Hematopoietic multipotent progenitor cell treated with erythropoietin and hydrocortisone succinate and interleukin-3 and kit ligand, for 8 days (in vitro differentiated cells): ENCODE measurements at regions not wholly inside any gene's neighbourhood (a gene's known extent, or its start where the extent isn't known, plus 50 kb on each side); places are given as distances from the start of the nearest gene placed in this dataset.

Source experiments
- DNase-seq: peaks from one replicate; pipeline ENCODE4 v3.0.0-alpha.2; 2015

DNA sequence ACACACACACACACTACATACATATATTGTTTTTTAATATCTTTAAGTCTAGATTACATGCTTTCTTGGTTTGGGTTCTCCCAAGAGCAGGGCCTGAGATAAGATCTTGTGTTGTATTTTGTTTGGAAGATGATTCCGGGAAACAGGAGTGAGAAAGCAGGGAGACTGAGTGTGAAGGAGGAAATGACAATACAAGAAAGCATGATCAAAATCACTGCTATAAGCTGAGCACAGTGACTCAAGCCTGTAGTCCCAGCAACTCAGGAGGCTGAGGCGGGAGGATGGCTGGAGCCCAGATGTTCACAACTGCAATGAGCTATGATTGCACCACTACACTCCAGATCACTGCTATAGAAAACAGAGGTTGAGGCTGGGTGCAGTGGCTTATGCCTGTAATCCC lies 267.6 kb downstream of the SKIDA1 start:
- no peak for DNase-seq

DNA sequence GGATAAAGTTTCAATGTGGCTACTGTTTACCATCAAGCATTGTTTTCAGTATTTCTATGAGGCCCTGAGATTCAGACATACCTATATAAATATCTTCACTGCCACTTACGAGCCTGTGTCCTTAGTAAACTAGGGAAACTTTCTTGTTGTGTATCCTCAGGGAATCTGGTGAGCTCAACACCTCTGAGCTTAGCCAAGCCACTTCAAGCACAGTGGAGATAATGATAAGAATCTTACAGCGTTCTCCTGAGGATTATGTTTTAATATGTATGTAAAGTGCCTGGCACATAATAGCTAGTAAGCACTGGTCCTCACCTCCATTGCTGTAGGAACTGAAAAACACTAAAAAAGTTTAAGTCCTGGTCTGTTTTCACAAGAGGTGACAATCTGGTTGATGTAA lies 268.3 kb downstream of the SKIDA1 start:
- no peak for DNase-seq

DNA sequence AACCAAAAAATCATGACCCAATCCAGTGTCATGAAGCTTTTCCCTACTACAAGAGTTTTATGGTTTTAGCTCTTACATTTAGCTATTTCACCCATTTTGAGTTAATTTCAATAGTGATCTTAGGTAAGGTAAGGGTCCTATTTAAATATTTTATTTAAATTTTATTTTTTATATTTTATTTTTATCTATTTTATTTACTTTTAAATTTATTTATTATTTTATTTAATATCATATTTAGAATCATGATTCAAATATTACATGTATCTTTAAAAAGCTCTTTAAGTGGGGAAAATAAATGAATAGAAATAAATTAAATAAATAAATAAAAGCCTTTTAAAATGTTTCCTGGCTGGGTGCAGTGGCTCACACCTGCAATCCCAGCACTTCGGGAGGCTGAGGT lies 276.0 kb downstream of the SKIDA1 start:
- DNase-seq: no peak

DNA sequence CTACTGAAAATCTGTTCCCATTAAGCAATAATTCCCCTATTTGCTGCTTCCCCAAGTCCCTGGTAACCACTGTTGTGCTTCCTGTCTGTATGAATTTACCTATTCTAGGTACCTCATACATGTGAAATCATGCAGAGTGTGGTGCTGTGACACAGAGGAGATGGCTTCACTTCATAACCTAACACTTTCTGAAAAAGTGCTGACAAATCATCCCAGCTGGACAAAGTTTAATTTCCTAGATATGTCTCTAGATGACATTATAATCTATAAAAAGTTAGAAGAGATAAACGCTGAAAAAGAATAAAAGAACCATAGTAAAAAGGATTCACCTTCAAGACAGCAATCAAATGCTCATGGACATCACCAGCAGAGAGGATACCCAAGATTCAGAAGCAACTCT lies 277.9 kb downstream of the SKIDA1 start:
- no peak for DNase-seq

DNA sequence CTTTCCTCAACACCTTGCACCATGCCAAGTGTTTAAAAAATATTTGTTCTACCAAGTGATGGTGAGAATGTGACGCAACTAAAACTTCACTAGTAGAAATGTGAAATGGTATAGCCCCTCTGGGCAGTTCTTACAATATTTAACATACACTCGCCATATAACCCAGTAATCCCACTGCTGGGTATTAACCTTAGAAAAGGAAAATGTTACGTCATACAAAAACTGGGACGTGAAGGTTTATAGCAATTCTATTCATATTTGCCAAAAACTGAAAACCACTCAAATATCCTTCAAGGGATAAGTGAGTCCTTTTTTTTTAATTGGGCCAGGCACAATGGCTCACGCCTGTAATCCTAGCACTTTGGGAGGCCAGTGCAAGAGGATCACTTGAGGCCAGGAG lies 279.3 kb downstream of the SKIDA1 start:
- no peak for DNase-seq

DNA sequence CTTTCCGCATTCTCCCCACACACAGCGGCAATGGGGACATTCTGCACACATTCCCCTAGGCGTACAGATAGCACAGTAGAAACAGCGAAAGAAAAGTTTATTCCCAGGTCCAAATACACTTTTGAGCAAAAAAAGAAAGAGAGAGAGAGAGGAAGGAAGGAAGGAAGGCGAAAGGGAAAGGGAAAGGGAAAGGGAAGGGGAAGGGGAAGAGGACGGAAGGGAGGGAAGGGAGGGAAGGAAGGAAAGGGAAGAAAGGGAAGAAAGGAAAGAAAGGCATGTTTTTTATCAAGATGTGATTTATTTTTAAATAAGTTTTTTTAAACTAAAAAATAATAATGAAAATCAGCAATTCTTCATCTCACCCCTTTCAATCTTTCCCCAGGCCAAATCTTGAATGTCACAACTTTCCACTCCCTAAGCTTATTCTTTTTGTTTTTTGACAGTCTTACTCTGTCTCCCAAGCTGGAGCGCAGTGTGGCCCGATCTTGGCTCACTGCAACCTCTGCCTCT lies 281.7 kb downstream of the SKIDA1 start:
- no peak for DNase-seq

DNA sequence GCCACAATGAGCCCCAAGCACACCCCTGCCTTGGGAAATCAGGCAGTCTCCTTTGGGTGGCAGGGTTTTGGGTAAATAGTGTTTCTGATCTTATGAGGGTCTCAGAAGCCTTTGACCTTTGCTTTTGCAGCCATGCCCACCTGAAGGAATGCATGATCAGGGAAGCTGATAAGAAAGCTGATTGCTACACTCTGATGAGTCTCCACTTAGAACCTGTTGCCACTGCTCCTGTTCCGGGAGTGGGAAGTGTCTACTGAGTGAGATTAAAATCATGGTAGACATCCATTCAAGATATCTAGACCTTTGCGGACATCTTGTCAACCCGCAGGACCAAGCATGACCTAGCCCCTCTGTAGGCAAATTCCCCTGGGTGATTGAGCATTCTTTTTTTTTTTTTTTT lies 282.6 kb downstream of the SKIDA1 start:
- no peak for DNase-seq

DNA sequence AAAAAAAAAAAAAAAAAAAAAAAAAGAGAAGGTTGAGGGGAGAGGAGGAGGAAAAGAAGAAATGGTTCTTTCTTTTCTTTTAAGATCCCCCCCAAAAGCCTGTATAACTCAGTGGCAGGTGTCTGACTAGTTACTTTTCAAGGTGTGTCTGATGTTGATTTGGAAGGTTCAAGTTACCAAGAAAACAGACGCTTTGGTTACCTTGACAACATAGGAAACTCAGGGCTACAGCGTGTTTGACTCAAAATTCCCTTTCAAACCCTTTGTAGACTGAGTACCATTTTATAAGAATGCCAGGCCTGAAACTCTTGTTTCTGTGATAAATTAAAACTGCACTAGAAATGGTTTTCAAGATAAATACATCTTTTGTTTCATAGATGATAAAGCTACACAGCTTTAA lies 286.8 kb downstream of the SKIDA1 start:
- no peak for DNase-seq

DNA sequence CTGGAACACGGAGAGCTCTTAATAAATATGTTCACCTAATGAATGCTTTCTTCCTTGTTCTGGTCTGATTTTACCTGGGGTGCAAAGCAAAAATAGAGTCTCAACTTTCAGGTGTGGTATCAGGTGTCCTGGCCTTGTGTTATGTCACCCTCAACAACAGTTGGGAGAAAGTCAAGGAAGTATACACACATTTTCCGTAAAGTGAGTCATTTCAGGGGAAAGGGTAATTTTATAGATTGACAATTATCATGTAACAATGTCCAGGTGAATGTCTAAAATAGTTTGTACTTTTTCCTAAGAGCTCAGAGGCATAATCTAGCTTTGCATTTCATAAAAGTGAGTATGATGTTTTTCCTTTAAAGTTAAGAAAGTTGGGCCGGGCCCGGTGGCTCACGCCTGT lies 287.4 kb downstream of the SKIDA1 start:
- DNase-seq: no peak

DNA sequence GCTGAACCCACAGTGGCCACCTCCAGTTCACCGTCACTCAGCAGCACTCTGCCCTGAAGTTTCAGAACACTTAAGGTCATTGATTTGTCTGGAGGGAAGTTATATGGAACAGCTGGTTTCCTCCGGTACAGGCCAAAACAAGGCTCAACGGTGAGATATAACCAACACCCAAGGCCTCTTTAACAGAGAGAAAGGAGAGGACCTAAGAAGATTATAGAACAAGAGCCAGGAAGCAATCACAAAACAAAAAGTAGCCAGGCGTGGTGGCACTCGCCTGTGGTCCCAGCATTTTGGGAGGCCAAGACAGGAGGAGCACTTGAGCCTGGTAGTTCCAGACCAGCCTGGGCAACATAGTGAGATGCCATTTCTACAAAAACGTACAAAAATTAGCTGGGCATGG lies 290.7 kb downstream of the SKIDA1 start:
- DNase-seq: no peak

DNA sequence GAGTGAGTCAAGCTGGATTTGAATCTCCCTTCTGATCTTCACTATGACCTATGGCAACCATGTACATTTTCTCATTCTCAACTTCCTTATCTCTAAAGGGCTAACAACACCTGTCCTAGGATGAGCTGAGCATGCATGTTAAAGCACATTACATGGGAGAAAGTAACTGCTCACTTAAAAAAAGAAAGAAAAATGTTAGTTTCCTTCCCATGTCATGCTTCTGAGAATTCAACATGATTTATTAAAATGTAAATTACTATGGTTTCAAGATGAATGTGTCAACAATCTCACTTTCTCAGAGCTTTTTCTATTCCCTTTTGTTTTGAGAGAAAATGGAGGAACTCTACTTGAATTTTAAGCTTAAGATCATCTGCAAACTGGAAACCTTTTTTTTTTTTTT lies 295.3 kb downstream of the SKIDA1 start:
- no peak for DNase-seq

DNA sequence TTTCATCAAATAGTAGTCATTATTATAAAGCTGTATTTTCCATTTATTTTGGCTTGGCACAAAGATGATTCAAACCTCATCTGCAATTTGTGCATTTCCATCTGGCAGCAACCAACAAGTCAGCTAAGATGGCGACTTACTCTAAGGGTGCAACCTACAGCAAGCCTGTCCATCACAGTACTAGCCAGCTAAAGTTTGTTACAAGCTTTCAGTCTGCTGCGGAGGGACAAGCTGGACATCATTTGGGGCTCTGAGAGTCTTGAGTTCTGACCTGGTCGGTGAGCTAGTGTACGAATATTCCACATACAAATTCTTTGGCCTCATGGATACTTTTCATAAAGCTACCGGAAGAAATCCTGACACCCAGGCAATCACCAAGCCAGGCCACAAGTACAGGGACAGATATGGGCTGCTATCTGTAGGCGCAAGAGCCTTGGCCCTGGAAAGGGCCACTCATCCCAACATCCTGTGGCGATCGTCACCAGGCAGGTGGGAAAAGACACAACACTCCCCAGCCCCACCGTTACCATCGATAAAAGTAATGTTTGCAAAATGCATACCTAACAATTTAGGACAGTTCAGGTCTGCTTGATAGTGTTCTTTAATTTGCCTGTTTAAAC lies 307.6 kb downstream of the SKIDA1 start:
- DNase-seq: no peak

DNA sequence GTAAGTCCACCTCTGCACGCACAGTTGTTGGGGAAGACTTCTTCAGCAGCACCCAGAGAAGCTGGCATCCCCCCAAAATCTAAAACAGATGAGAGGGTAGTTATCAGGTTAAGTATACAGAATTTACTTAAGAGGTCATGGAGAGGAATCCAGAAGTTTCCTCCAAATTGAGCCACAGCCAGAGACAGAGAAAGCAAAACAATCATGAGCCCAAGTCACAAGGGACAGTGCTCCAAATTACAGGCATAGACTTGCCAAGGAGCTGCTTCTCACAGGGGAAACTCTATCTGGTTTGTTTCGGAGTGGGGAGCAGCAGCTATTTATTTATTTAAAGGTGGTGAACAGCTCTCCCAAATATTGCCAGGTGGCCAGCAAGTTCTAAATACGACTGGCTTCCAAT lies 308.4 kb downstream of the SKIDA1 start:
- no peak for DNase-seq

DNA sequence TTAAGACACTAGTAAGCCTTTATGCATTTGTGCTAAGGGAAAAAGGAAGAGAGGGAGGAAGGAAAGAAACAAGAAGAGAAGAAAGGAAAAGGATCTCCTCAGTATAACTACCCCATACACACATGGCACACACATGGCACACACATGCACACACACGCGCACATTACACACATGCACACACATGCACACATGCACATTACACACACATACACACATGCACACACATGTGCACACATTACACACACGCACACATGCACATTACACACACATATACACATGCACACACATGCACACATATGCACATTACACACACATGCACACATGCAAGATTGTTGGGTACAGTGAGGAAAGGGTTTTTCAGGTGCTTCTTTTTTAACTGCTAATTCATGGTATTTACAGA lies 311.2 kb downstream of the SKIDA1 start:
- no peak for DNase-seq

DNA sequence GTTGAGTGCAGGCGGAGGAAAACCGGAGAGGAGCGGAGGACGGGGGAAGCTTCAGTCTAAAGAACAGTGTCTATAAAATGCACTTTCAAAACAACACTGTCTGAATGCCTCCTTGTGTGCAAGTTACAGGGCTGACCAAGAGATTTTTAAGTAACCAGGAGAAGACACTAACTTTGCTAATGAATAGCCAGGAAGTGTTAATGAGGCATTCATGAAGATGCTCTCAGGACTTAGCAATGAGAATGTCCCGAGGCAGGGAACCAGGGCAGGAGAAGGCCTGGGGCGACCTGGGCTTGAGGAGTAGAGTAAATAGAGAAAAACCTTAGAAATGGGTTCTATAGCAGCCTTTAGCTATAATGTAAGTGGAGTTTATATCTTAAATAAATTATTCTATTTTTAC lies 312.1 kb downstream of the SKIDA1 start:
- DNase-seq: no peak

DNA sequence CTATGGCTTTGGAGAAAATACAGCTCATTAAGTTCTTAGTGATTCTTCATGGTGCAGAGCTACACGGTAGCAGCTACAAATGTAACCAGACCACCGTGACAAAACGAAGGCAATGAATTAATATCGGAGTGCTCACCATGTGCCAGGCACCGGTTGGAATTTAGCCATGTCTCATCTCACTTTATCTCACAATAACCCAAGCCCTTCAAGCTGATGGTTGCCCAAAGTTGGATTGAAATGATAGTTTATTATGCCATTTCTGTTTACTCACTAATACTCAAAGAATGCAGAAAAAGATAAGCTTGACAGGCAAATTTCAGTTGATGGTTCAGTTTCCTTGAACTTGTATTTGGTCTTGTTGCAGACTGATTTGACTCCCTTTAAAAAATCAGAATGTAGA lies 312.6 kb downstream of the SKIDA1 start:
- no peak for DNase-seq

DNA sequence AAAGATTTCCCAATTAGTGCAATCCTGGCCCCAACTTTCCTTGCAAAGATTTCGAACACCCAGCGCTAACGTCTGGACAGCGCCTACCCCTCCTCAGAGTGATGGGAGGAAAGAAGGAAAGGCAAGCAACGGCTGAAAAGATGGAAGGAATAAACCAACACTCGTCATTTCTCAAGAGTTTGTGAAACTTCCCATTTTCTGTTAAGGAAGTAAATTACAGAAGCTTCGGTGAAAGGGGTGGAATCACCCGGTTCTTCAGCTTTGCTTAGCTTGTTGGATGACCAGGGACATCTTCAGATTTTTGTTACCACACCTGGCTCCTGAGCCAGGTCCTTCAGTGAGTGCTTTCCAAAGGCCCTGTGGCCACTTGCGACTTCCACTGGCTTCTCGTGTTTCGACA lies 313.1 kb downstream of the SKIDA1 start:
- no peak for DNase-seq

DNA sequence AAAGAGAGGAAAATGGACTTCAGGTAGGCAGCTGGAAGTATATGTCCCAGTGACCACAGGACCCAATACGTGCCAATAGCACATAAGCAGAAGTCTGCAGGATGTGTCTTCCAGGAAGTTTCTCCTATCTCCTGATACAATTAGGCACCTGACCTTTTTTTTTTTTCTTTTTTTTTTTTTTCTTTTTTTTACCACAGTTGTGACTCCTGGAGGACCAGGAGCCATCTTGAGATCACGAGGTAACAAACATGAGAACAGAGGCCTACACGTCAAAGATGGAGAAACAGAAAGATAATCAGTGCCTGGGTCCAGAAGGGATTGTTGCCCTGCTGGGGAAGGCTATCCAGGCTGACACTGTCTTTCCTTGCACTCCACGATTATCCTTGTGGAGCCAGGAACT lies 312.4 kb upstream of the NEBL start:
- no peak for DNase-seq

DNA sequence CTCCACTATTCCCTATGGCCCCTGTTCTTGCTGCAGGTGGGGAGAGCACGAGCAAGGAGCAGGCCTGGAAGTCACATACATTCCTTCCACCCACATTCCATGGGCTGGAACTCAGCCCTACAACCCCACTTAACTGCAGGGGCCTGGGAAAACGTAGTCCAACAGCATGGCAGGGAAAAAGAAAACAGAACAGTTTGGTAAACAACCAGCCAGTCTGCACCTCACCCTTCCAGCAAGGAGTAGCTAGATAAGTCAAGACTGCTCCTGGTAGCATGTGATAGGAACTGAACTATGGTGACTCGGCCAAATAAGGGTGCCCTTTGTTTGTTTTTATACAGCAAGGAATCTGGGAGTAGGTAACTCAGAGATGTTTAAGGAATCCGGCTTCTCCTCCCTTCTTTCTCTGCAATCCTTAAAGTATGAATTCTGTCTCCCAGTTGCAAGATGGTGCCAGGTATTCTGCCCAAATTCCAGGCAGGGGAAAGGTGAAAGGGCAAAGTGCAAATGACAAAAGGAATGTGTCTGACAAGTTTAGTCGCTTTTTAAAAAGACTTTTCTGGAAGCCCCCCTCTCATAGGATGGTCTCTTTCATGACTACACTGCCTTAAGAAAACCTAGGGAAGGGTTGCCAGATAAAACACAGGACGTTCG lies 311.7 kb upstream of the NEBL start:
- DNase-seq: peak; percentile 36

DNA sequence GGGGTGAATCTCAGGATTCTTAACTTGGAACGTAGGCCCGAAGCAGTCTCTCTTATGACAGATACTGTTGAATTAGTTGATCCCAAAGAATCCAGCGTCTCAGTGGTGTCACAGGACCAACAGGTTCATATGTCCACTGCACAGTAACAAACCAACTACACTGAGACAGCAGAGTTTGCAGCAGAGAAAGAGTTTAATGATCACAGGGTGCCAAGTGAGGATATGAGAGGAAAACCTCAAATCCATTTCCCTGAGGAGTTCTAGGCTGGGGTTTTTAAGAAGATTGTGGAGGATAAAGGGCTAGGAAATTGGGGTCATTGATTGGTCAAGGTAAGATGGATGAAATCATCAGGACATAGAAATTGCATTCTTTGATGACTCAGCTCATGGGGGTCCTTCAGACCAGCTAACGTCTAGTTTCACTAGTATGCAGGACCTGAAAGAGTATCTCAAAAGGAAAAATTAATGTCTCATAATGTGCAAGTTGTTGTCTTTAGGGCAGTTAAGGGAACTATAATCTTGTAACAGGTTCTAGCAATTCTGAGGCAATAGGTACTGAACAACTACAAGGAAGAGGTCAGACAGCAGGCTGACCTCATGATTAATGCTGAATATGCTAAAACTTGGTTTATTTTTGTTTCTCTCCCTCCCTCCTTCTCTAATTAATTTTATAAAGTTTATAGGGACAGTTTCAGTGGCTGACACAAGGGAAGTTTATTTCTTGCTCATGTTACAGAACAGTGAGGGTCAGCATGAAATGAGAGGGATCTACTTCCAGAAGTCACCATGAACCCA lies 310.9 kb upstream of the NEBL start:
- no peak for DNase-seq

DNA sequence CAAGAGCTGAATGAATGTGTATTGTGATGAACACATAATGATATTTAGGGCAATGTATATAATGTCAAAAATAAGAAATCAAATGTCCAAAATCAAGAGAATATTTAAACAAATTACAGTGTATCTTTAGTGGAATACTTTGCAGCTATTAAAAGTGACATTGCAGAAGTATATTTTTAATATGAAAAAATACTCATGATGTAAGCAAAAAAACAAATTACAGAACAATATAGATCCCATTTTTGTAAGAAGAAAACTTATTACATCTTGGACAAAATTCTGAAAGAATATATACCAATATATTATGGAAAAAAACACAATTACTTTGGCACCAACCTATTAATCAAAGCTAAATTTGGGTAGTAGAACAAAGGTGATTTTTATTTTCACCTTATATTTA lies 308.2 kb upstream of the NEBL start:
- DNase-seq: no peak

DNA sequence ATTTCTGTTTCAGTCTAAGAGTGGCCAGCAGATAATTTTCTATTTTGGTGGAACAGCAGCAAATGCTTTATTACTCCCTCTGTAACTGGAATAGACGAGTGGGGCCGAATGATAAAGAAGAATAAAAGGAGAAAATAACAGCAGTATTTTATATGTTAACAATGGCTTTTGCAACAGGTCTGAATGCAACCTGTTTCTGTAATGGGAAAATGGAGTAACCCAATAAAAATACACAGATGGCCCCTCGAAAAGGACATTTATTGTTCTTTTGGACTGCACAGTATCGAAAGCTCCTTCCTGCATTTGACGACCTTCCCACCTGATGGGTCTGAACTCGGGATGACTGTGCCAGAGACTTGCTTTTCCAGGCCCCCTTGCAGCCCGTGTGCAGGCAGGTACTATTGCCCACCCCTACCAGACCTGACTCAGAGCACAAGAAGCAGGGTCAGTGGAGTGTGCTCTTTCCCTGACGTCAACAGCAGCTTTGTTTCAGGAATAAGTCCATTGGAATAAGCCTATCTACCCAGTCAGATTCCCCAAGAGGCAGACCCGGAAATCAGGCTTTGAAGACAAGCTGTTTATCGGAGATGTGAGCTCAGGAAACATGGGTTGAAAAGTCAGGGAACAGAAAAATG lies 306.5 kb upstream of the NEBL start:
- no peak for DNase-seq

DNA sequence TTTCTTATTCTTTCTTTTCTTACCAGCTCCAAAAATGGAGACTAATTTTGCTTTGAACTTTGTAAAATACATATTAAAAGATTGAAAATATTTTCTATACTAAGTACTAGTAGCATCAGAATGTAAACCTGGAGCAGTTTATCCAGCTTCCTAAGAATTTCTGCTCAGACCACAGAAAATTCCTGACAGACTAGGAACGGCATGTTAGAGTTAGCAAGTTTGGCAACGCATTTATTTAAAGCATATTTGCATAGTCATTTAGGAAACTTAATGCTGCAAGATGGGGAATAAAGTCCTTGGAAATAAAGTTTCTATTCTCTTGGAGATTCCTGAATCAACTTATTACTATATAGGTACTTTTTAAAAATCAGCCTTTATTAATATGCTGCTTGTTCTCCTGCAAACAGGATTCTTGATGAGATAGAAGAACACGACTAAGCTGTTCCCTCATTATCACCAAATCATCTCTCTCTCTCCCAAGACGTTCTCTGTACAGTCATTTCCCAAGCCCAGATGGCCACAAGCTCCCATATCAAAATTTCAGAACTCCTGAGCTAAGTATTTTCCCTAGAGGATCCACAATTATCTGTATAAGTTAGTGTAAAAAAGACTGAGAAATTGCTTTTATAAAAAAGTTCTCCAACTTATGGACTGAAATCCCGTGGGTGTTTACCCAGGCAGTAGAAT lies 305.8 kb upstream of the NEBL start:
- DNase-seq: no peak
